ENCODE measurements at regions not wholly inside any gene's neighbourhood (a gene's known extent, or its start where the extent isn't known, plus 50 kb on each side); places are given as distances from the start of the nearest gene placed in this dataset.

- TF ChIP-seq CTCF (IDR thresholded peaks at IDR 0.05) (no peak), POLR2A (IDR thresholded peaks at IDR 0.05) (no peak)
Observed at GRCh38 chr2:220695397-220696279, 876.5 kb downstream of the EPHA4 start.
